Endodermal cell (in vitro differentiated cells): ENCODE measurements at regions not wholly inside any gene's neighbourhood (a gene's known extent, or its start where the extent isn't known, plus 50 kb on each side); places are given as distances from the start of the nearest gene placed in this dataset.

Experiments used
- DNase-seq: peaks from one replicate; pipeline ENCODE4 v3.0.0-alpha.2; 2017
- H3K27ac ChIP-seq: 2 replicates; pipeline ENCODE4 v1.5.1; 2013; ENCODE audit warnings: mild to moderate bottlenecking, low read depth, low read length, moderate library complexity
- H3K27me3 ChIP-seq: 2 replicates; pipeline ENCODE4 v1.6.1; 2013; ENCODE audit warnings: mild to moderate bottlenecking, low read length, moderate library complexity; ENCODE audit not compliant: insufficient read depth, control insufficient read depth, poor library complexity, severe bottlenecking
- H3K36me3 ChIP-seq: 2 replicates; pipeline ENCODE4 v1.7.0; 2013; ENCODE audit warnings: mild to moderate bottlenecking, low read length, moderate library complexity; ENCODE audit not compliant: control insufficient read depth, insufficient read depth
- H3K4me1 ChIP-seq: one replicate; pipeline ENCODE4 v1.7.0; 2013; ENCODE audit warnings: low read length; ENCODE audit not compliant: control insufficient read depth, insufficient read depth
- H3K4me3 ChIP-seq: 2 replicates; pipeline ENCODE4 v1.5.1; 2013; ENCODE audit warnings: mild to moderate bottlenecking, low read length, moderate library complexity
- H3K9ac ChIP-seq: 2 replicates; pipeline ENCODE4 v1.6.1; 2013; ENCODE audit warnings: mild to moderate bottlenecking, low read length, moderate library complexity; ENCODE audit not compliant: poor library complexity, severe bottlenecking; ENCODE audit errors: extremely low read depth
- H3K9me3 ChIP-seq: 2 replicates; pipeline ENCODE4 v1.6.1; 2013; ENCODE audit warnings: mild to moderate bottlenecking, low read length, moderate library complexity; ENCODE audit not compliant: control insufficient read depth
- H3K27ac Mint-ChIP-seq: 2 replicates; pipeline ENCODE4 v1.8.0; 2020; ENCODE audit warnings: mixed read lengths
- H3K27me3 Mint-ChIP-seq: 2 replicates; pipeline ENCODE4 v1.8.0; 2021; ENCODE audit warnings: mild to moderate bottlenecking, mixed read lengths; ENCODE audit not compliant: insufficient read depth
- H3K36me3 Mint-ChIP-seq: 2 replicates; pipeline ENCODE4 v1.8.0; 2020; ENCODE audit warnings: low read depth, mixed read lengths
- H3K4me1 Mint-ChIP-seq: 2 replicates; pipeline ENCODE4 v1.8.0; 2020; ENCODE audit warnings: mixed read lengths
- H3K4me3 Mint-ChIP-seq: 2 replicates; pipeline ENCODE4 v1.8.0; 2020; ENCODE audit warnings: mild to moderate bottlenecking, moderate library complexity, mixed read lengths
- H3K9me3 Mint-ChIP-seq: 2 replicates; pipeline ENCODE4 v1.8.0; 2020; ENCODE audit warnings: mild to moderate bottlenecking, mixed read lengths
- WGBS, 2 experiments: methylation state at CpG; one replicate each; pipeline versions ENCODE4 v1.1.5 to v1.1.7; 2013; ENCODE audit warnings: missing lambda C conversion rate in 2 of 2, mixed read lengths in 1 of 2; ENCODE audit not compliant: insufficient coverage in 1 of 2, insufficient read length in 1 of 2; 5-methylcytosine and 5-hydroxymethylcytosine counted together
- TF ChIP-seq, protein P1 (sequence below): fragments of 200-600 bp; sonication (generic); conservative IDR thresholded peaks from 2 replicates; pipeline ENCODE4 v1.5.0; 2021; ENCODE audit warnings: antibody characterized with exemption, mild to moderate bottlenecking

DNA sequence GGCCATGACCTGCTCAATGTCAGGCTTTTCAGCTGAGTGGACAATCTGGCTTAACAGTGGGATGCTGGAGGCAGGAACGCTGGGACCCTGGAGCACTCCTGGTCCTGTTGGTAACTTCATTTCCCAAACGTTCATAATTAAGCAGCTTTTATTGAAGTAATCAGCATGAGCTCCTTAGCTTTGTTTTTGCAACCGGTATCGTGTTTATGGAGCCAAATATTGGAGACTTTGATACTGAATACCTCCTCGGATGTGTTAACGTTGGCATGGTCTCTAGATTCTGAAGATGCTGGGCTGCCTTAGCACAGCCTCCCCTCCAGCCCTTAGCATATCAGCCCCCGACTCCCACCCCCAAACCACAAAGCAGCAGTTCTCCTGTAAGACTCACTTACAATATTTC lies 60.7 kb downstream of the OSR1 start:
- Histone ChIP-seq H3K4me1 (no peaks in the 10 kb centered on the region), H3K9me3 (no peaks in the 10 kb centered on the region), H3K9ac (no peak overlapping the region), H3K27me3 (peaks cover 31% of the 10 kb centered on the region), H3K27ac (no peak overlapping the region), H3K36me3 (no peaks in the 10 kb centered on the region), H3K4me3 (no peak overlapping the region)
- Mint-ChIP-seq H3K27ac (no peak overlapping the region), H3K4me1 (peaks cover 22% of the 10 kb centered on the region), H3K36me3 (no peaks in the 10 kb centered on the region), H3K27me3 (peaks cover 36% of the 10 kb centered on the region), H3K4me3 (no peak overlapping the region), H3K9me3 (no peaks in the 10 kb centered on the region)
- TF ChIP-seq, protein P1, sequence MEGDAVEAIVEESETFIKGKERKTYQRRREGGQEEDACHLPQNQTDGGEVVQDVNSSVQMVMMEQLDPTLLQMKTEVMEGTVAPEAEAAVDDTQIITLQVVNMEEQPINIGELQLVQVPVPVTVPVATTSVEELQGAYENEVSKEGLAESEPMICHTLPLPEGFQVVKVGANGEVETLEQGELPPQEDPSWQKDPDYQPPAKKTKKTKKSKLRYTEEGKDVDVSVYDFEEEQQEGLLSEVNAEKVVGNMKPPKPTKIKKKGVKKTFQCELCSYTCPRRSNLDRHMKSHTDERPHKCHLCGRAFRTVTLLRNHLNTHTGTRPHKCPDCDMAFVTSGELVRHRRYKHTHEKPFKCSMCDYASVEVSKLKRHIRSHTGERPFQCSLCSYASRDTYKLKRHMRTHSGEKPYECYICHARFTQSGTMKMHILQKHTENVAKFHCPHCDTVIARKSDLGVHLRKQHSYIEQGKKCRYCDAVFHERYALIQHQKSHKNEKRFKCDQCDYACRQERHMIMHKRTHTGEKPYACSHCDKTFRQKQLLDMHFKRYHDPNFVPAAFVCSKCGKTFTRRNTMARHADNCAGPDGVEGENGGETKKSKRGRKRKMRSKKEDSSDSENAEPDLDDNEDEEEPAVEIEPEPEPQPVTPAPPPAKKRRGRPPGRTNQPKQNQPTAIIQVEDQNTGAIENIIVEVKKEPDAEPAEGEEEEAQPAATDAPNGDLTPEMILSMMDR: no peak
- no peak for DNase-seq
- WGBS, 2 experiments: 78 to 87% methylated on average over 6 to 7 of the region's 7 CpGs

DNA sequence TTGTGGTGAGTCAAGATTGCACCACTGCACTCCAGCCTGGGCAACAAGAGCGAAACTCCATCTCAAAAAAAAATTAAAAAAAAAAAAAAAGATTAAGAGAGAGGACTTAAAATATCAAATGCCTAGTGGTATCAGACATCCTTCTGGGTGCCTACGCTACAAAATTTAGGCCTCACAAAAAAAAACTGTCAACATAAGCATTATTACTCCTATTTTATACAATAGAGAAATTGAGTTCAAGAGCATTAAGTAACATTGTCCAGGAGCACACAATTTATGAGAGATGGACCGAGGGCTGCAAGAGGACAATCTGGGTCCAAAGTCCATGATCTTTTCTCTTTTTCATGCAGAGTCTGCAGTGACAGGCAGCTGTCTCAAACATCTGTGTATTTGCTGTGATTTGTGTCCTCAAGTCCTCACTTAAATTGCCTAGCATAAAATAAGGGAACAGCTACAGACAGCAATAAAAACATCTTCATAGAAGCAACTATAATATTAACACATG lies 62.4 kb downstream of the OSR1 start:
- TF ChIP-seq, protein P1: no peak
- Histone ChIP-seq H3K9ac (no peak overlapping the region), H3K4me1 (no peaks in the 10 kb centered on the region), H3K27ac (no peak overlapping the region), H3K9me3 (no peaks in the 10 kb centered on the region), H3K4me3 (no peak overlapping the region), H3K27me3 (peaks cover 25% of the 10 kb centered on the region), H3K36me3 (no peaks in the 10 kb centered on the region)
- DNase-seq: no peak
- H3K27ac Mint-ChIP-seq: no peak overlapping the region
- 65% methylated on average over 2 of the region's 3 CpGs; no CpG with 5 or more reads in 1 of the 2 experiments for WGBS, 2 experiments
- no peaks in the 10 kb centered on the region for H3K9me3 Mint-ChIP-seq
- H3K4me1 Mint-ChIP-seq: peaks cover 16% of the 10 kb centered on the region
- H3K36me3 Mint-ChIP-seq: no peaks in the 10 kb centered on the region
- H3K27me3 Mint-ChIP-seq: peaks cover 28% of the 10 kb centered on the region
- no peak overlapping the region for H3K4me3 Mint-ChIP-seq

DNA sequence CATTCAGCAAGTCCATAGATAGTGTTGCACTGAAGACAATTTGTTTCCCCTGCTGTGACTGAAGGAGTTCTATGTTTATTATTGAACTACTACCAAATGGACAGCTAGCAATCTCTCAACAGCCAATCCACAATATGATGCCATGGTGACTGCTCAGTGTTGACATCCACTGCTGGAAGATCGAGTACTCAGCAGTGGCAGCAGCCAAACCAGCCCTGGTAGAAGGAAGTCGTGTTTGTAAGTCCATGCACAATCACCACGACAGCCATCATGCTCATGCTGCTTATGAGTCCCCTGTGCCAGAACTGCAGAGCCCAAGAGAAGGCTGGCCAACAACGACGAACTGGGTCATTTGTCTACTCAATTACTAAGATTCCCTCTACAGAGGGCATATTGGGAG lies 66.4 kb downstream of the OSR1 start:
- no peaks in the 10 kb centered on the region for H3K36me3 Mint-ChIP-seq
- Histone ChIP-seq H3K4me3 (no peak overlapping the region), H3K36me3 (no peaks in the 10 kb centered on the region), H3K4me1 (no peaks in the 10 kb centered on the region), H3K9ac (no peak overlapping the region), H3K27me3 (no peaks in the 10 kb centered on the region), H3K27ac (no peak overlapping the region), H3K9me3 (no peaks in the 10 kb centered on the region)
- no peak for DNase-seq
- H3K4me1 Mint-ChIP-seq: no peaks in the 10 kb centered on the region
- H3K4me3 Mint-ChIP-seq: no peak overlapping the region
- no peak overlapping the region for H3K27ac Mint-ChIP-seq
- TF ChIP-seq, protein P1: no peak
- H3K27me3 Mint-ChIP-seq: peaks cover 5% of the 10 kb centered on the region
- H3K9me3 Mint-ChIP-seq: no peaks in the 10 kb centered on the region
- WGBS, 2 experiments: 91 to 100% methylated on average over 1 to 5 of the region's 5 CpGs
